Adrenal gland (tissue), 9 donors: ENCODE measurements at regions not wholly inside any gene's neighbourhood (a gene's known extent, or its start where the extent isn't known, plus 50 kb on each side); places are given as distances from the start of the nearest gene placed in this dataset.

Source experiments
- DNase-seq, 7 donors: peaks; one replicate each; pipeline ENCODE4 v3.0.0-alpha.2; 2019 to 2020
- H3K27ac ChIP-seq, 5 donors: fragments of 200-600 bp; sonication (generic) in 4 of 5; 1 replicate in 3 of 5; 2 replicates in 2 of 5; pipeline versions ENCODE4 v1.5.1 to v1.8.0; 2016 to 2020; ENCODE audit warnings: mild to moderate bottlenecking in 1 of 5
- H3K27me3 ChIP-seq: fragments of 200-600 bp; 2 replicates; pipeline ENCODE4 v1.8.0; 2021
- H3K36me3 ChIP-seq, 2 donors: fragments of 200-600 bp; replicated peaks in 1 of 2; 1 replicate in 1 of 2; 2 replicates in 1 of 2; pipeline versions ENCODE4 v1.5.1 to v1.8.0; 2018 to 2022
- H3K4me1 ChIP-seq, 2 donors: fragments of 200-600 bp; replicated peaks in 1 of 2; 1 replicate in 1 of 2; 2 replicates in 1 of 2; pipeline versions ENCODE4 v1.5.1 to v1.8.0; 2018 to 2021
- H3K4me3 ChIP-seq, 4 donors: fragments of 200-600 bp; sonication (generic) in 3 of 4; one replicate each; pipeline ENCODE4 v1.5.1; 2016 to 2018
- H3K9me3 ChIP-seq, 3 donors: fragments of 200-600 bp; sonication (generic) in 1 of 3; replicated peaks in 1 of 3; 1 replicate in 2 of 3; 2 replicates in 1 of 3; pipeline versions ENCODE4 v1.5.1 to v1.8.0; 2016 to 2021
- CTCF ChIP-seq, 6 experiments: fragments of 450-650 bp in 4 of 6; fragments of 200-600 bp in 2 of 6; sonication (generic) in 1 of 6; IDR thresholded peaks; 1 replicate in 5 of 6; 2 replicates in 1 of 6; pipeline versions ENCODE4 v1.5.1 to v1.8.0; 2016 to 2021; ENCODE audit warnings: antibody characterized with exemption in 6 of 6, mild to moderate bottlenecking in 2 of 6, moderate library complexity in 1 of 6
- POLR2A ChIP-seq, 2 donors: fragments of 450-650 bp; IDR thresholded peaks; one replicate each; pipeline ENCODE4 v1.6.1; 2017; ENCODE audit warnings: antibody characterized with exemption in 2 of 2, mild to moderate bottlenecking in 2 of 2, moderate library complexity in 1 of 2
- WGBS, 4 donors: extraction: QIAGEN DNeasy Blood & Tissue Kit in 2 of 4; methylation state at CpG; one replicate each; pipeline versions ENCODE4 v1.1.5 to v1.1.7; 2013 to 2017; 5-methylcytosine and 5-hydroxymethylcytosine counted together
- intact Hi-C, 2 donors: fragments of 100-400 bp; cut with DNase I; formaldehyde crosslinking; loops; one replicate each; pipeline versions ENCODE4 v1.14.1 to v1.15.0; 2022 to 2023
- donor health status: healthy with polysubstance abuse.
- donor health status: Bipolar disorder and iron deficiency.
- donor health status: DM: yes; HTN: yes; CAD: no.
- donor health status: DM: no; HTN: no; CAD: no.
- donor health status: DM: no; HTN: no; CAD: no.

- intact Hi-C loops, result no loop called here
- WGBS, 4 donors, result 84 to 91% (median 85%) methylated on average over 7 of the region's 7 CpGs
- H3K27ac ChIP-seq, result no peak overlapping the region
Observed at GRCh38 chr2:105635564-105635963, 109.1 kb upstream of the NCK2 start.

DNA sequence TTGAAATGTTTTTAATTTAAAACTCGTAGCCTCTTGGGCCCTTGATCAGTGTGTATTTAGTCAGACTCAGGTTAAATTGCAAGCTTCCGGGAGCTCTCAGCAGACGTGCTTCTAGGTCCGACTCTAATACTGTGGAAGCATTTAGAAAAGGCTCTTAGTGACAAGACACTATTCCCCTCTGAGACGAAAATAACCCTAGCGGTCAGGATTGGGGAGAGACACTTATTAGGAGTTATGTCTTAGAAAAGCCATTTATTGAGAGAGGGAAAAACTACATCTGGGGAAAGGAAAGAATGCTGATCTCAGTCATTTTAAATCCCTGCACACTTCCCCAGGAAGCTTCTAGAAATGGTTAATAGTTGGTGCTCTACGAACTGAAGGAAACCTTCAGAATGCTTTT, 110.5 kb upstream of the NCK2 start:
- no peak for DNase-seq
- intact Hi-C loops, result no loop called here
- H3K9me3 ChIP-seq, result no peaks in the 10 kb centered on the region
- H3K36me3 ChIP-seq, result no peaks in the 10 kb centered on the region
- H3K27me3 ChIP-seq, result no peaks in the 10 kb centered on the region
- TF ChIP-seq CTCF (IDR thresholded peaks at IDR 0.05) (no peak), POLR2A (IDR thresholded peaks at IDR 0.05) (no peak)
- H3K4me3 ChIP-seq, result no peak overlapping the region
- WGBS, 4 donors, result 52 to 69% (median 62%) methylated on average over 7 of the region's 7 CpGs
- H3K27ac ChIP-seq, result no peak overlapping the region
- no peaks in the 10 kb centered on the region for H3K4me1 ChIP-seq

More at GRCh38 chr2:105635564-105635963, 109.1 kb upstream of the NCK2 start:
- no peak for DNase-seq
- Histone ChIP-seq H3K9me3 (no peaks in the 10 kb centered on the region), H3K36me3 (no peaks in the 10 kb centered on the region), H3K4me1 (no peaks in the 10 kb centered on the region), H3K27me3 (no peaks in the 10 kb centered on the region), H3K4me3 (no peak overlapping the region)
- TF ChIP-seq POLR2A (IDR thresholded peaks at IDR 0.05) (no peak), CTCF (IDR thresholded peaks at IDR 0.05) (no peak)

GRCh38 chr2:105631922-105632321, 112.8 kb upstream of the NCK2 start:
- no peak overlapping the region for H3K27ac ChIP-seq
- no peak for DNase-seq
- 92 to 95% (median 93%) methylated on average over 1 of the region's 1 CpG for WGBS, 4 donors
- no peak for TF ChIP-seq POLR2A (IDR thresholded peaks at IDR 0.05)
- no peak for TF ChIP-seq CTCF (IDR thresholded peaks at IDR 0.05)
- H3K4me1 ChIP-seq, result no peaks in the 10 kb centered on the region
- intact Hi-C loops, result no loop called here
- H3K36me3 ChIP-seq, result no peaks in the 10 kb centered on the region
- H3K27me3 ChIP-seq, result no peaks in the 10 kb centered on the region
- no peaks in the 10 kb centered on the region for H3K9me3 ChIP-seq
- no peak overlapping the region for H3K4me3 ChIP-seq

DNA sequence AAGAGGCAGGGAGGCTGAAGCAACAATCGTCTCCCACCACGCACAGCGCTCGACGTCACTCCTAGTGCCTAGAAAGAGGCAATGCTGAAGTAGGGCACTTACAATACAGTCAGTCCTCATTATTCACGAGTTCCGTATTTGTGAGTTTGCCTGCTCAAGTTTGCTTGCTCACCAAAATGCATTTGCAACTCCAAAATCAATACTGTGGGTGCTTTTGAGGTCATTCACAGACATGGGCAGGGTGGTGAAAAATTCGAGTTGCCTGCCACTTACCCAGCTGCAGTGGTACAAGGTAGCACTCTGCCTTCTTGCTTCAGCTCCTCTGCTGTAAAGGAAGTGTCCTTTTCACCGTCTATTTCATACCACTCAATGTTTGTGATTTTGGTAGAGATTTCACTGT, 113.7 kb upstream of the NCK2 start:
- H3K4me3 ChIP-seq, result no peak overlapping the region

More for the DNA sequence above, 113.7 kb upstream of the NCK2 start:
- no peak for TF ChIP-seq POLR2A (IDR thresholded peaks at IDR 0.05)
- TF ChIP-seq CTCF (IDR thresholded peaks at IDR 0.05), result no peak
- DNase-seq, result peak in 1 of 7 donors; percentile 7
- 70 to 84% (median 80%) methylated on average over 9 of the region's 9 CpGs for WGBS, 4 donors
- Histone ChIP-seq H3K27ac (no peak overlapping the region), H3K4me1 (no peaks in the 10 kb centered on the region), H3K27me3 (no peaks in the 10 kb centered on the region), H3K36me3 (no peaks in the 10 kb centered on the region), H3K9me3 (no peaks in the 10 kb centered on the region)
- intact Hi-C loops, result no loop called here
